Neural progenitor cell (in vitro differentiated cells): ENCODE measurements at regions not wholly inside any gene's neighbourhood (a gene's known extent, or its start where the extent isn't known, plus 50 kb on each side); places are given as distances from the start of the nearest gene placed in this dataset.

ENCODE experiments used
- DNase-seq: peaks from one replicate; pipeline ENCODE4 v3.0.0-alpha.2; 2016; ENCODE audit warnings: low spot score
- H2AFZ ChIP-seq: fragments of 200-600 bp; sonication (generic); replicated peaks from 2 replicates; pipeline ENCODE4 v1.6.1; 2016; ENCODE audit warnings: antibody characterized with exemption
- H3F3A ChIP-seq: fragments of 200-600 bp; sonication (generic); 2 replicates; pipeline ENCODE4 v1.6.1; 2016; ENCODE audit warnings: antibody characterized with exemption, low read depth
- H3K27ac ChIP-seq: fragments of 200-600 bp; sonication (generic); 2 replicates; pipeline ENCODE4 v1.5.1; 2016; ENCODE audit warnings: mild to moderate bottlenecking
- H3K27me3 ChIP-seq: fragments of 200-600 bp; sonication (generic); 2 replicates; pipeline ENCODE4 v1.6.1; 2016; ENCODE audit warnings: mild to moderate bottlenecking, moderate library complexity
- H3K36me3 ChIP-seq: fragments of 200-600 bp; sonication (generic); 2 replicates; pipeline ENCODE4 v1.5.1; 2016
- H3K4me1 ChIP-seq: fragments of 200-600 bp; sonication (generic); 2 replicates; pipeline ENCODE4 v1.6.1; 2016; ENCODE audit warnings: mixed run types
- H3K4me2 ChIP-seq: fragments of 200-600 bp; sonication (generic); 2 replicates; pipeline ENCODE4 v1.6.1; 2016
- H3K4me3 ChIP-seq: fragments of 200-600 bp; sonication (generic); 2 replicates; pipeline ENCODE4 v1.5.1; 2016
- H3K79me2 ChIP-seq: fragments of 200-600 bp; sonication (generic); 2 replicates; pipeline ENCODE4 v1.6.1; 2016; ENCODE audit warnings: low read depth
- H3K9ac ChIP-seq: fragments of 200-600 bp; sonication (generic); 2 replicates; pipeline ENCODE4 v1.6.1; 2016
- H3K9me3 ChIP-seq: fragments of 200-600 bp; sonication (generic); 2 replicates; pipeline ENCODE4 v1.5.1; 2016; ENCODE audit warnings: low read depth
- H4K20me1 ChIP-seq: fragments of 200-600 bp; sonication (generic); 2 replicates; pipeline ENCODE4 v1.6.1; 2016; ENCODE audit warnings: low read depth
- H3K27ac Mint-ChIP-seq: 3 replicates; pipeline ENCODE4 v1.8.0; 2021; ENCODE audit warnings: mixed read lengths
- H3K27me3 Mint-ChIP-seq: 2 replicates; pipeline ENCODE4 v1.8.0; 2022; ENCODE audit warnings: low read depth, mild to moderate bottlenecking, inconsistent platforms, moderate library complexity, mixed read lengths; ENCODE audit not compliant: insufficient read depth
- H3K36me3 Mint-ChIP-seq: 3 replicates; pipeline ENCODE4 v1.8.0; 2021; ENCODE audit warnings: mixed read lengths
- H3K4me1 Mint-ChIP-seq: 3 replicates; pipeline ENCODE4 v1.8.0; 2021; ENCODE audit warnings: mixed read lengths
- H3K4me3 Mint-ChIP-seq: 3 replicates; pipeline ENCODE4 v1.8.0; 2021; ENCODE audit warnings: mild to moderate bottlenecking, moderate library complexity, mixed read lengths
- H3K9me3 Mint-ChIP-seq: 3 replicates; pipeline ENCODE4 v1.8.0; 2020; ENCODE audit warnings: mixed read lengths
- CTCF ChIP-seq: fragments of 200-600 bp; sonication (generic); IDR thresholded peaks from 2 replicates; pipeline ENCODE4 v1.5.1; 2017; ENCODE audit warnings: antibody characterized with exemption, mild to moderate bottlenecking
- EZH2 ChIP-seq: fragments of 200-600 bp; sonication (generic); IDR thresholded peaks from 2 replicates; pipeline ENCODE4 v1.6.1; 2017; ENCODE audit warnings: antibody characterized with exemption, mild to moderate bottlenecking, moderate library complexity
- EZH2phosphoT487 ChIP-seq: fragments of 200-600 bp; sonication (generic); IDR thresholded peaks from 2 replicates; pipeline ENCODE4 v1.6.1; 2017; ENCODE audit warnings: antibody characterized with exemption

DNA sequence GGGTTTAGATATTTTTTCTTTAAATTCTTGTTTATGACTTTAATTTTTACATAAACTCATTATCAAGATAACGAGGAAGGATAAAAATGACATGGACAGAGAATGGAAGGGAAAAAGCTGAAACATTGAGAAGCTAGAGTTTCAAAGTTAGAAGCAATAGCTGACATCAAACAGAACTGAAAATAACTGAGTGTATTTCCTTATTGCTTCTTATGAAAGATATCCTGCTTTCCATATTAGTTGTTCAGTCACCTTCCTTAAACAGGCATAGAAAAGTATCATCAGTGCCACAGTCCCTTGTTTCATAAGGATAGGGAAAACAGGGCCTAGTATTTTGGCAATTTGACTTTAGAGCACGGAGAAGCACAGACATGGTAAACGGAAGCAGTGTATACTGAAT lies 460.5 kb upstream of the GHITM start:
- no peak overlapping the region for H3K4me3 ChIP-seq
- Mint-ChIP-seq H3K4me3 (no peak overlapping the region), H3K27ac (no peak overlapping the region), H3K9me3 (no peaks in the 10 kb centered on the region), H3K4me1 (peaks cover 18% of the 10 kb centered on the region), H3K36me3 (no peaks in the 10 kb centered on the region), H3K27me3 (no peaks in the 10 kb centered on the region)
- no peaks in the 10 kb centered on the region for H3F3A ChIP-seq
- H4K20me1 ChIP-seq, result no peaks in the 10 kb centered on the region
- no peak for TF ChIP-seq EZH2
- TF ChIP-seq EZH2phosphoT487, result no peak
- TF ChIP-seq CTCF, result no peak
- no peaks in the 10 kb centered on the region for H3K9me3 ChIP-seq
- DNase-seq, result no peak
- H3K79me2 ChIP-seq, result no peaks in the 10 kb centered on the region
- no peaks in the 10 kb centered on the region for H3K27me3 ChIP-seq
- no peak overlapping the region for H3K9ac ChIP-seq
- no peaks in the 10 kb centered on the region for H3K36me3 ChIP-seq
- no peak overlapping the region for H3K27ac ChIP-seq
- no peak overlapping the region for H3K4me2 ChIP-seq
- no peak overlapping the region for H2AFZ ChIP-seq
- H3K4me1 ChIP-seq, result no peaks in the 10 kb centered on the region

DNA sequence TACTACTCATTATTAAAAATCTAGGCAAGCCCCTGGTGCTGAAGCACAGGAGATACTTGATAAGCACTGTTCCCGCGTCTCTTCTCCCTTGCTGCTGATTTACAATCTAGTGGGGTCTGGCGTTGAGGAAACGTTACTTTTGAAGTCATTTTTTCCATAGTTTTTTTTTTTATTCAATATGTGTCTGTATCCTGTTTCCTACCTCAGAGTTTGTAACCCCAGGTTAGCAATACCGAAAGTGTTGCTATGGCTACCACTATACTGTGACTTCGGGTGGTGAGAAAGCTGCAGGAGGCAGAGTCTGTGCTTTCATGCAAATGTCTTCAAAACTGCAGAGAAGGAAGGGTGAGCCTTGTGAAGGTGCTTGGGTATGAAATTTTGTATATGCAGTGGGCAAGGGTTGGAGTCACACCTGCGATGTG lies 458.8 kb upstream of the GHITM start:
- TF ChIP-seq EZH2 (no peak), EZH2phosphoT487 (no peak), CTCF (no peak)
- H3K4me1 ChIP-seq, result no peaks in the 10 kb centered on the region
- no peak overlapping the region for H3K9ac ChIP-seq
- Mint-ChIP-seq H3K4me3 (no peak overlapping the region), H3K9me3 (no peaks in the 10 kb centered on the region), H3K27me3 (no peaks in the 10 kb centered on the region), H3K27ac (no peak overlapping the region), H3K36me3 (no peaks in the 10 kb centered on the region), H3K4me1 (peaks cover 18% of the 10 kb centered on the region)
- H3K4me2 ChIP-seq, result no peak overlapping the region
- no peaks in the 10 kb centered on the region for H3K36me3 ChIP-seq
- peak overlapping the region; percentile 54 for H2AFZ ChIP-seq
- no peak for DNase-seq
- no peaks in the 10 kb centered on the region for H3K79me2 ChIP-seq
- H4K20me1 ChIP-seq, result no peaks in the 10 kb centered on the region
- no peak overlapping the region for H3K4me3 ChIP-seq
- no peaks in the 10 kb centered on the region for H3K27me3 ChIP-seq
- H3K27ac ChIP-seq, result no peak overlapping the region
- no peaks in the 10 kb centered on the region for H3F3A ChIP-seq
- H3K9me3 ChIP-seq, result no peaks in the 10 kb centered on the region

DNA sequence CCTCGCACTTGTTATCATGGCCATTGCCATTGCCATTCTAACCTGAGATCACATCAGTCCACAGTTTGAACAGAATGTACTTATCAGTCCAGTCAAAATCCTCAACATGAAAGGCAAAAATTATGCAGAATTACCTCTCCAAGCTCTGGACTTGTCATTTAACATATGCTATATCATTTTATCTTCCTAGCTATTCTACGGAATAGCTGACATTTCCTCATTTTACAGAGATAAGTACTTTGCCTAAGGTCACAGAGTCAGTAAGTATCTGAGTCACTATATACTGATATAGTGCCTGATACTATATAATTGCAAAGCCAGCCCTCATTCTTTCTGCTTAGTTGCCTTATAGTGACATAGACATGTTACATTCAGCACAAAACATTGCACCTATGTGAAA lies 456.9 kb upstream of the GHITM start:
- Histone ChIP-seq H3K4me2 (no peak overlapping the region), H3K27me3 (no peaks in the 10 kb centered on the region), H3K4me1 (no peaks in the 10 kb centered on the region), H3F3A (no peaks in the 10 kb centered on the region), H3K27ac (no peak overlapping the region), H3K9ac (no peak overlapping the region), H3K9me3 (no peaks in the 10 kb centered on the region), H4K20me1 (no peaks in the 10 kb centered on the region), H3K4me3 (no peak overlapping the region), H3K79me2 (no peaks in the 10 kb centered on the region), H3K36me3 (no peaks in the 10 kb centered on the region), H2AFZ (no peak overlapping the region)
- no peak overlapping the region for H3K4me3 Mint-ChIP-seq
- TF ChIP-seq EZH2 (no peak), EZH2phosphoT487 (no peak), CTCF (no peak)
- no peak overlapping the region for H3K27ac Mint-ChIP-seq
- no peaks in the 10 kb centered on the region for H3K9me3 Mint-ChIP-seq
- H3K36me3 Mint-ChIP-seq, result no peaks in the 10 kb centered on the region
- no peak for DNase-seq
- H3K4me1 Mint-ChIP-seq, result peaks cover 18% of the 10 kb centered on the region
- H3K27me3 Mint-ChIP-seq, result no peaks in the 10 kb centered on the region

DNA sequence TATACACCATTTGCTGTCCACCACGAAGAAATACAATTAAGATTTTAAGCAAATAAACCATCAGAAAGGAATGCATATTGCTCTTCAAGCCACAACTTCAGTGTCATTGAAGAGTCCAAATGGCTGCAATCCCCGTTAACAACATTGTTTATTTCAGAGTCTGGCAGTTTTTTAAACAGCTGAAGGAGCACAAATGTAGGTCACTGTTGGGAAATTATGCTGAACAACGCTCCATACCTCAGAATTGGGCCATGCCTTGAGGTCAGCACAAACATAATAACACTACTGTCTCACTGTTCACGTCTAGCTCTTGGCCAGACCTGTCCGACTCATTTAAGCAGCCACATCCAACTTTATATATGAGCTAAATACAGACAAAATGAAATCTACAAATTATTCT lies 453.9 kb upstream of the GHITM start:
- H3K9ac ChIP-seq, result no peak overlapping the region
- no peak for DNase-seq
- H3K36me3 ChIP-seq, result no peaks in the 10 kb centered on the region
- no peaks in the 10 kb centered on the region for H3K27me3 ChIP-seq
- Mint-ChIP-seq H3K4me3 (no peak overlapping the region), H3K27me3 (no peaks in the 10 kb centered on the region), H3K36me3 (no peaks in the 10 kb centered on the region), H3K4me1 (peaks cover 7% of the 10 kb centered on the region), H3K27ac (no peak overlapping the region), H3K9me3 (no peaks in the 10 kb centered on the region)
- TF ChIP-seq EZH2phosphoT487 (no peak), CTCF (no peak), EZH2 (no peak)
- no peaks in the 10 kb centered on the region for H3F3A ChIP-seq
- H3K4me1 ChIP-seq, result no peaks in the 10 kb centered on the region
- no peak overlapping the region for H3K27ac ChIP-seq
- no peak overlapping the region for H3K4me2 ChIP-seq
- H4K20me1 ChIP-seq, result no peaks in the 10 kb centered on the region
- no peaks in the 10 kb centered on the region for H3K9me3 ChIP-seq
- no peak overlapping the region for H3K4me3 ChIP-seq
- no peak overlapping the region for H2AFZ ChIP-seq
- H3K79me2 ChIP-seq, result no peaks in the 10 kb centered on the region
